ENCODE measurements at regions not wholly inside any gene's neighbourhood (a gene's known extent, or its start where the extent isn't known, plus 50 kb on each side); places are given as distances from the start of the nearest gene placed in this dataset.

GRCh38 chr11:103676413-103676812, 360.0 kb upstream of the DDI1 start:
- no peak for DNase-seq

DNA sequence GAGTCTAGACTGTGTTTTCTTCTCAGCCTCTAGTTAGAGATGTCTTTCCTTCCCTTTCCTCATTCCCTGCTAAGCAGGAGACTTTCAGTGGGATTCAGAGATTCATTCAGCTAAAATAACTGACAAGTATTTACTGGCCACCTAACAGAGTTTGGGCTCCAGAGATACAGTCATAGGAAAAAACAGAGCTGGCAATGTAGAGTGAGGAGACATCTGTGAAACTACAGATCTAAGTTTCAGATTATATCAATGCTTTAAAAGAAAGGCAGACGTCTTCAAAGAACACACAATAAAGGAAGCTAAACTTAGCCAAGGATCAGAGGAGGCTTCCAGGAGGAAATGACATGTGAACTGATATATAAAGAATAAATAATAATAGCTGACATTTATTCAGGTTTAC, 355.6 kb upstream of the DDI1 start:
- no peak for DNase-seq

DNA sequence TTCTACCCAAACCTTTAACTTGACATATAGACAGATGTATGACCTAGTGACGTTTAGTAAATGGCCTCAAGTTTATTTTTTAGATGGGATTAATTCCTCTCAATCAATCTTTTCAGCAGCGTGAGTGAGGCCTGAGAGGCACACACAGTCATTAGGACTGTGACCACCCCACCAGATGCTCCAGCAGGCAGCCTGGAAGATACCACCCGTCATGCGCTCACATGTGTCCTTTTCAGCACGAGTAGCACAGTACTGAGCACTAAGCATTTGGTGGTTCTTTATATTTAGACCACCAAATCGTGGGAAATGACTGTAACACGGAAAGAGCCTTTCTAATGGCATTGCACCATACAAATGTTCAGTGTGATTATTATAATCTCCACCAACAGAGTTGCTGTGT, 354.6 kb upstream of the DDI1 start:
- DNase-seq = no peak

GRCh38 chr11:103682318-103683184, 353.9 kb upstream of the DDI1 start:
- peak; percentile 53 for DNase-seq

GRCh38 chr11:103683576-103683975, 352.9 kb upstream of the DDI1 start:
- no peak for DNase-seq

- DNase-seq = no peak
These were observed 347.5 kb upstream of the DDI1 start for GRCh38 chr11:103688924-103689323.

- no peak for DNase-seq
These were observed 346.1 kb upstream of the DDI1 start for GRCh38 chr11:103690356-103690755.

DNA sequence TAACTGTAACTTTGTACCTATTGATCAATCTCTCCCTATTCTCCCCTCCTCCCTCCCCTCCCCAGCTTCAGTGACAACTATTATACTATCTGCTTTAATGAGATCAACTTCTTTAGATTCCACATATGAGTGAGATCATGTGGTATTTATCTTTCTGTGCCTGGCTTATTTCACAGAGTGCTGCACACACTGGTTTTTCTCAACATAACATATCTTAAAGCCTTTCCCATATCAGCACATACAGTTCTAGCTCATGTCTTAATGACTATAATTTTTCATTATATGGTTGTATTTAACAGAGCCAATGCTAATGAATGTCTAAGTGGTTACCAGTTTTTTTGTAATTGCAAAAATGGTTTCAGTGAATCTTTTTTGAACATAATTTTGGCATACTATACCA, 340.3 kb upstream of the DDI1 start:
- no peak for DNase-seq

DNA sequence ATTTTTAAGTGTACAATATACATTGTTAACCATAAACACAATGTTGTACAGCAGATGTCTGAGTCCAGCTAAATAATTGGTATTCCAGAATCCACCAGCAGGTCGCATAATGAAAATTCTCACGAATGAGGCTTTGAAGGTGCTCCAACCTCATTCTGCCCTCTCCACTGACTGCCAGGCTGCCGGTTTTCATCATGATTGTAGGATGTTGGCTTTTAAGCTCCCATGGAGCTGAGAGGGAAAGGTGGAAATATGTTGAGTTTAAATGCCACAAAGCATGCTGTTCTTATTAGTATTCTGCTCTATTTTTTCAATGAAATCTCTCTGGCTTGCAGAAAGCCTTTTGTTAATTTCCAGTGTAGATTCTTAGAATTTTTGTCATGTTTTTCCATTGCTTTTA, 337.2 kb upstream of the DDI1 start:
- no peak for DNase-seq

- no peak for DNase-seq
These were observed 336.8 kb upstream of the DDI1 start for GRCh38 chr11:103699656-103700055.

- DNase-seq = no peak
These were observed 335.8 kb upstream of the DDI1 start for GRCh38 chr11:103700622-103701021.

GRCh38 chr11:103703437-103703836, 333.0 kb upstream of the DDI1 start:
- DNase-seq = no peak

- no peak for DNase-seq
These were observed 332.5 kb upstream of the DDI1 start for GRCh38 chr11:103703954-103704353.

DNA sequence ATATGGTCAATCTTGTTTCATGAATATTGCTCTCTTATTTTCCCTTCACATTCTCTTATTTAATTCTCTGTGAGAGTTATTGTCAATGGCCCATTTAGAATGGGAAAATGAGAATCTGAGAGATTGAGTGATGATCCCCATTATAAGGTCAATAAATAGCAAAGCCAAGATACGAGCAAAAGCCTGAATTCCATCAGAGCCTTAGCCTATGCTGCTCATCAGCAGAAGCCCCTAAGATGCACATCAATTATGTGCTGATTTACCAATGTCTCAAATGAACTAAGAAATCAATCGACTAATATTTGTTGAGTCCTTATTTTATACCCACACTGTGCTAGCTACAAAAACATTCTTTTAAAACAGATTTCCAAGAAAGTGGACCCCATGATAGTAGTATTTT, 330.8 kb upstream of the DDI1 start:
- no peak for DNase-seq

DNA sequence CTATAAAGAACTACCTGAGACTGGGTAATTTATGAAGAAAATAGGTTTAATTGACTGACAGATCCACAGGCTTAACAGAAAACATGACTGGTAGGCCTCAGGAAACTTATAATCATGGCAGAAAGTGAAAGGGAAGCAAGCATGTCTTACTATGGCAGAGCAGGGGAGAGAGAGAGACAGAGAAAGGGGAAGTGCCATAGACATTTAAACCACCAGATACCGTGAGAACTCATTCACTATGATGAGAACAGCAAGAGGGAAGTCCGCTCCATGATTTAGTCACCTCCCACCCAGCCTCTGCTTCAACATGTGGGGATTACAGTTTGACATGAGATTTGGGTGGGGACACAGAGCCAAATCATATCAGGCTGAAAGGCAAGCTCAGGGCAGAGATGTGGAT, 327.1 kb upstream of the DDI1 start:
- peak; percentile 10 for DNase-seq

DNA sequence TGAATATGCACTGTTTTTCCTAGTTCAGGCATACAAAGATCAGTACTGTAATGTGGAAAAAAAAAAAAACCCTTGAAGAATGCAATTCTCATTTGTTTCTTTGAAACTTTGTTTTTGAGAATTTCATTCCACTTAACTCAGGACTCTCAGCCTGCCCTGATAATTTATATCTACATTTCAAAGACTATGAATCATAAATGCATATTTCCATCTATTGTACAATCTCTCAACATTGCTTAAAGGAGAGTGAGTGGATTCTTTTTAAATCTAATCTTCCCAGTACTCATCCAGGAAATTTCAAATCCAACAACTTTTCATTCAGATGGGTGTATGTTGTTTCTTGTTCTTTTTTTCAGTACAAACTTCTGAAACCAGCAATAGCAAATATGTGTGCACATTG, 322.2 kb upstream of the DDI1 start:
- DNase-seq = no peak

DNA sequence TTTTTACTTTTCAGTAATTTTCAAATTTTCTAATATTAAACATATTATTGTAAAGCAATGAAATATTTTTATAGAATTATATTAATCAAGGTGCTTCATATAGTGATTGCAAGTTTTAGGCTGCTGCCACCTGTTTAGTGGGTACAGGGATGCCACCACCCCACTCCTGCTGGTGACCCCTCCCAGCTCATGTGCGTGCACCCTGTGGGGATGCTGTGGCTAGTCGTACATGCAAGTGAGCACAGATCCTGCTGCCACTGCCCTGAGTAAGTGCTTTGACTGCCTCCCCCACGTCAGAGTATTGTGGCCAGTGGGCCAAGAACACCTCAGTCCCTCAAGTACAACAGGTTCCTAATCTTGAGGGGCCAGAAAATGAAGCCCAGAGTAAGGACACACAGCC, 320.1 kb upstream of the DDI1 start:
- no peak for DNase-seq

DNA sequence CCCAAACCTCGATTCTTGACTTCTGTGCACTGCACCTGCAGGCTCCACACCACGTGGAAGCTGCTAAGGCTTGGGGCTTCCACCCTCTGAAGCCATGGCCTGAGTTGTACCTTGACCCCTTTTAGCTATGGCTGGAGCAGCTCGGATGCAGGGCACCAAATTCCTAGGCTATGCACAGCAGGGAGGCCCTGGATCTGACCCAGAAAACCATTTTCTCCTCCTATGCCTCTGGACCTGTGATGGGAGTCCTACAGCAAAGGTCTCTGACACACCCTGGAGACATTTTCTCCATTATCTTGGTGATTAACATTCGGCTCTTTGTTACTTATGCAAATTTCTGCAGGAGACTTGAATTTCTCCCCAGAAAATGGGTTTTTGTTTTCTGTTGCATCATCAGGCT, 309.2 kb upstream of the DDI1 start:
- no peak for DNase-seq

DNA sequence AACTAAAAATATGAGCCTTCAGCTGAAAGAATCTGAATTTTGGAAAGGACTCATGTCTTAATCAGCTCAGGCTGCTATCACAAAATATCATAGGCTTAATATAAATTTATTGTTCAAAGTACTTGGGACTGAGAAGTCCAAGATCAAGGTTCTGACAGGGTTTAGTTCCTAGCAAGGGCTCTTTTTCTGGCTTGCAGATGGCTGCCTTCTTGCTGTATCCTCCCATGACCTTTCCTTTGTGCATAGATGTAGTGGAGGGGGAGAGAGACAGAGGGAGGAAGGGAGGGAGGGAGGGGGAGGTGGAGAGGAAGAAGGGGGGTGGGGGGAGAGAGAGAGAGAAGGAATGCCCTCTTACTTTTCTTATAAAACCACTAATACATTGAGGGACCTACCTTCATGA, 306.8 kb upstream of the DDI1 start:
- no peak for DNase-seq

DNA sequence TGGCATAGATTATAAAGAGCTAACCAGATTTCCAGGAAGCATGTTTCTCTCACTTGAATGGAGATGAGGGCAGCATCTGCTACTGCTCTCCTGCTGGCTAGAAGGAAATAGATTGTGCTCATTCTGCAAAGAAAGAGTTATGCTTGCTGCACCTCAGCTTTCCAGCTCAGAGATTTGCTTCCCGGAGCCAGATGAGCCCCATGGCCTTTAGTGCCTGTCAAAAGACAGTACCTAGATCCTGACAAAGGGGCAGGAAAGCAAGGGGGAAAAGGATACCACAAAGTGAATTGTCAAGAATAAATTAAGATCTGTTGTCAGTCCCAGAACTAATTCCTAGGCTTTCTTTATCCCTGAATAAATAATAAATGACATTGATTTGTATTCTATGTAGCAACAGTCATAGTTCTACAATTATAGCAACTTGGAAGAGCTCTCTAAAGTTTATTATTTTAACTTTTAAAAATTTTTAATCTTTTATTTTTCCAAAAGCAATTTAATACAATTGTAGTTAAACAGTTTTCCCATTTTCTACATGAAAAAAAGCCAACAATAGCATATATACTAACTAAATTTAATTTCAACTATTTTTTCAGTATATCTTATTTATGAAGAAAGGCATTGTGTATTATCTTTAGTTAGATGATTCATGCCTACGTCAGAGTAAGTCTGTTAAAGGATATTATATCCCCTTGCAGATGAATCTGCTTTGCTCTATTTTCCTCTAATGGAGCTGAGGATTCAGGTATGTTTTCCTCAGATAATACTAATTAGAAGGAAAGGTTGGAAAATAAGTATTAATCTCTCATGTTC, 306.1 kb upstream of the DDI1 start:
- DNase-seq = no peak

DNA sequence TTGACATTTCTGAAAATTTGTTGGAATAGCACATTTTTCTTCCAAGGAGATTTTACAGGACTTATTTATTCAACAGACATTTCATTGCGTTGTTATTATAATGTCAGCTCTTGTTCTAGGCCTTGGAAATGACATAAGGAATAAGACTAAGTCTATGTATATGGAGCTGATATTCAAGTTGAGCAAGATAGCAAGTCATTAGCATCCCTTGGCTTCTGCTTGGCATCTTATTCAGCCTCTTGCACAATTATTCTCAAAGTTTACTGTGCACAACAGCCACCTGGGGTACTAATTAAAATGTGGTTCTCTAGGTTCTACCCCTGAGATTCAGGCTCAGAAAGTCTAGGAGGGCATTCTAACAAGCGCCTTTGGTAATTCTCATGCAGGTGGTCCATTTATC, 304.8 kb upstream of the DDI1 start:
- DNase-seq = no peak

DNA sequence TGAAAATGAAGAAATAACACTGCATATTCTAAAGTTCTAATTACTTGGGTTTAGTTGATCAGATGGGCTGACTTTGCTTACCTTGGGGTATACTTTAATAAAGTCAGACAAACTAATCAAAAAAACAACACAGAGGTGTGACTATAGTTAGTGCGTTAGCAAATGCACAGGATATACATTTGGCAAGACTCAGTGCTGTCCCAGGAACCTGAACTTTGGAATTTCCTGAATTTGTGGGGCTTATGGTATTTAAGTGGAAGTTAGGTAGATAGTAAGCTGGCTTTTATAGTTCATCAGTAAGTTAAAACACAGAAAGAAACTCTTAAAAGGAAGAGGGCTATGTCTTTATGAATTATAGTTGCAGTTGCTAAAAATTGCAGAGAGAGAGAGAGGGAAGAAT, 302.6 kb upstream of the DDI1 start:
- no peak for DNase-seq

DNA sequence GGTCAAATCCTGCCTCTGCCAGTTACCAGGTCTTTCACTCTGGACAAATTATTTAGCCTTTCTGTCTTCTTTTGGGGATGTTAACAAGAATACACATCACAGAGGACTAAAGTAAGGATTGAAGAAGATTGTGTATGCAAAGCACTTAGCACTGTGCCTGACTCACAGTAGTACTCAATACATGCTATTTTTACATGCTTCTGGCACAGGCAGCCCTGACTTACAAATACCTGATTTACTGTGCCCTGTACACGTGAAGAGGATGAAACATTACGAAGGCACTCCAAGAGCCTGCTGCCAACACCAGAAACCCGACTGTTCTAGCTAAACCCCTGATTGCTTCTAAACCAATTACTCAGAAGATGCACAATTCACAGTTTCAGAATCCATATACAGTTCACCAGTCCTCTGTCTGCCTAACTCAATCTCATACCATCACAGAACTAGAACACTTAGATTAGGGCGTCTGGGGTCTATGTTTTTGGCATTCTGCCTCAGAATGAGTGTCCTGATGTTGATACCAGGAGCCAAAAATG, 300.9 kb upstream of the DDI1 start:
- no peak for DNase-seq
